ENCODE measurements at regions not wholly inside any gene's neighbourhood (a gene's known extent, or its start where the extent isn't known, plus 50 kb on each side); places are given as distances from the start of the nearest gene placed in this dataset.
"Not testable (repeated sequence)": the region's sequence is repeated elsewhere in the genome, so short reads cannot be mapped to it uniquely, and the experiment has no call there.

DNA sequence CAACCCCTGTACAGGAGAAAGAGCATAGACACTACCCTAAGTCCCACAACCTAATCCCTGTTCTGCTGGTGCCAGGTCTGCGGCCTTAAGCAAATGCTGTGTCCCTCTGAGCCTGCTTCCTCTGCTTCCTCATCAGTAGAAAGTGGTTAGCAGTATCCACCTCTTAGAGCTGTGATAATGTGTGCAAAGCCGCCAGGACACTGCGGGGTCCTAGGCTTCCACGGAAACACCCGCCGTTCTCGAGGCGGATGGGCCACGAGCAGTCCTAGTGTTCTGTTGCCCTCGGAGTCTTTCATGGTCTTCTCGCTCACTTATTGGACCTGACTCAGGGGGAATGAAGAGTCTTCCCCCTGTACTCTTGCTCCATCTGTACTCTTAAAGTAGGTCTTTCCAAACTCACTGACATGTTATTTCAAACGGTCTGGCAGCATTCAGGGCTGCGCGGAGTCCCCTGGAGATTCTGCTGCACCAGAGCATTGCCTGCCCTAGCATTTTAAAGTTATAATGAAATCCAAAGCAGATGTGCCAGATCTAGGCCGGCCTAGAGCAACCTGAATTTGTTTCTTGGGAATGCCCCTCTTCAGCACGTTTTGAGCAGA, 107.2 kb upstream of the ZNF236 start:
- no peak for DNase-seq

GRCh38 chr18:76713432-76713831, 108.9 kb upstream of the ZNF236 start:
- DNase-seq = no peak

GRCh38 chr18:76712511-76713140, 109.7 kb upstream of the ZNF236 start:
- DNase-seq = no peak

- no peak for DNase-seq
Observed at GRCh38 chr18:76710646-76711520, 111.5 kb upstream of the ZNF236 start.

GRCh38 chr18:76709659-76710645, 112.4 kb upstream of the ZNF236 start:
- peak; percentile 13 for DNase-seq

DNA sequence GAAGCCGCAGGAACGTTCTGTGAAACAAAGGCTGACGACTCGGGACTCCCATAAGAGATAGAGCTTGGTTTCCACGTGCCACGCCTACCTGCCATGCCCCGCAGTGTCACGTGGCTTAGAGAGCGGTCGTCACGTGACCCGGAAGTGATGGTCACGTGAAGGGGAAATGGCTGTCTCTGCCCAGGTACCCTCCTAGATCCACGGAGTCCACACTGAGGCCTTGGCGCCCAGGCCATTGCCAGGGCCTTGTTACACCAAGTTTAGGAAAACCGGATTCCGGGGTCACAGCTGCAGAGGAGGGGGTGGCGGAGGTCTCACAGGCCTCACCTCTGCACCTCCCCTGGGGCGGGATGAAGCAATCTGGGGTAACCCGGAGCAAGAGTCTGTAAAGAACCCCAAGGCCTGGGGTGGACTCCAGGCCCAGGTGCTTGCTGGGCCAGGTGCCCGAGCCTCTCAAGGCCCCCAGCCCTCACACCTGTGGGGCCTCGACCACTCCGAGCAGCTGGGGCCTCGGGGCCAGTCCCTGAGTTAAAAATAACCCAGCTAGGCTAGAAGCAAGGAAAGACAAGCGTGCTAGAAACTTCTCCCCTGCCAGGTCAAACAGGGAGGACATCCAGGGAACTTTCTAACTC, 113.5 kb upstream of the ZNF236 start:
- DNase-seq = no peak

GRCh38 chr18:76708071-76708721, 114.2 kb upstream of the ZNF236 start:
- no peak for DNase-seq

DNA sequence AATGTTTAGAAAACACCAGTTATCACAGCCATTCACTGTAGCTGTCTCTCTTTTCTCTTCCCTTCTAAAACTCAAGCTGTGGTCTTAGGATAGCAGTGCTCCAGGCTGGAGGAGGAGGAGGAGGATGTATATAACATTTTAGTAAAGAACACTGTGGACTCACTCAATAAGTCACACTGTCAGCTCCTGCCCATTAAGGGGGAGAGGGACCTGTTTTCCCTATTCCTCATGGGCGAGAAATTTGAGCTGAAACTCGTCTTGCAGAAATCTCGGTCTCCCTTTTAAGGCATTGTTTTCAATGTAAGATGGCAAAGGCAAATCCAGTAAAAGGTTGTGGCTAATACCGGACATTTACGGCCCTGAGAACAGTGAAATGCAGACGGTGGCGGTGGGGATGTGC, 114.8 kb upstream of the ZNF236 start:
- DNase-seq = no peak

DNA sequence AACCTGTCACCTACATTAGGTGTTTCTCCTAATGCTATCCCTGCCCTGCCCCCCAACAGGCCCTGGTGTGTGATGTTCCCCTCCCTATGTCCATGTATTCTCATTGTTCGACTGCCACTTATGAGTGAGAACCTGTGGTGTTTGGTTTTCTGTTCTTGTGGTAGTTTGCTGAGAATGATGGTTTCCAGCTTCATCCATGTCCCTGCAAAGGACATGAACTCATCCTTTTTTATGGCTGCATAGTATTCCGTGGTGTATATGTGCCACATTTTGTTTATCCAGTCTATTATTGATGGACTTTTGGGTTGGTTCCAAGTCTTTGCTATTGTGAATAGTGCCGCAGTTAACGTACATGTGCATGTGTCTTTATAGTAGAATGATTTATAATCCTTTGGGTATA, 117.8 kb upstream of the ZNF236 start:
- not testable (repeated sequence) for DNase-seq

DNA sequence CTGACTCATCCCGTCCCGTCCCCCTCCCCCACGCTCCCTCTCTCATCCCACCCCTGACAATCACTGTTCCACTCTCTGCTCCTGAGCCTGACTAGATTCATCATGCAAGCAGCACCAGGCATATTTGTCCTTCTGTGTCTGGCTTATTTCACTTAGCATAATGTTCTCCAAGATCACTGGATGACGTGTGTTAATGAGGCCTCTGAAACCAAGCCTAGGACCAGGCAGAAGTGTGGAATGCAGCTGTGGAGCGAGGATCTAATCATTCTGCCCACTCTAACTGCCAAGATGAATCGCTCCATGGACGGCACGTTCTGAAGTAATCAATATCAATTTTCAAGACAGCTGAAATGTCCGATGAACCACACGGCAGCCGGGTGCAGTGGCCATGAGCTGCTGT, 122.4 kb upstream of the ZNF236 start:
- DNase-seq = no peak

DNA sequence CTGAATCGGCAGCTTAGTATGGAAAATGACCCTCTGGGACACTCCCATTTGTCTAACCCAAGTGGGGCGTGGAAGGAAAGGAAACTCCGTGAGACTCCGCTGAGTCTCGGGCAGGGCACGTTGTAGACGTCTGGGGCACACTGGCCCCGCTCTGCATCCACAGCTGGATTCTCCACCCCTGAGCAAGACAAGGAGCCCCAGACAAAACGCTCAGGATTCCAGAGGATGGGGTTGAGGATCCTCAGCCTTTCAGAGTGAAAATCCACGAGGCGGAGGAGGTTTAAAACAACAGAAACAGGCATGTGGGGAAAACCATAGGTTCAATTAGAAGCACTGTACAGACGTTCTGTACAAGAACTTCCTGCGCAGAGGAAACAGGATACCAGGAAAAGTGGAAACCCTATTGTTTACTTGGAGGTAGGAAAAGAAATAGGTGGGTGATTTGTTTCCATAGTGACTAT, 124.9 kb upstream of the ZNF236 start:
- DNase-seq = no peak

DNA sequence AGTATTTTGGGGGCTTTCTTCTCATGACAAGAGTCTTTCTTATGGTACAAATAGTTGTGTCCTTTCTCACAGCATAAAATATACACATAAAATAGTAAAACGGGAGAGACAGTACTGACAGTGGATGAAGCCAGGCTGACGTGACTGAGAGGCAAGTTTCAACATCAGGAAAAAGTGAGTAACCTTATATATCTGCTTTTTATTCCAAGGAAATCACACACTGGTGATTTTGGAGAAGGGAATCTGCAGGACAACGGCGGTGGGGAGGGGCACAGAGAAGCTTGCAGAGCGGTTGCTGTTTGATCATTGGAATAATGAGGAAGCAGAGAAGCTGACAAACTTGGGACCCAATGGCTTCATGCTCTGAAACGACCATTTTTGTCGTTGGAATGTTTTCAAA, 130.6 kb upstream of the ZNF236 start:
- no peak for DNase-seq

DNA sequence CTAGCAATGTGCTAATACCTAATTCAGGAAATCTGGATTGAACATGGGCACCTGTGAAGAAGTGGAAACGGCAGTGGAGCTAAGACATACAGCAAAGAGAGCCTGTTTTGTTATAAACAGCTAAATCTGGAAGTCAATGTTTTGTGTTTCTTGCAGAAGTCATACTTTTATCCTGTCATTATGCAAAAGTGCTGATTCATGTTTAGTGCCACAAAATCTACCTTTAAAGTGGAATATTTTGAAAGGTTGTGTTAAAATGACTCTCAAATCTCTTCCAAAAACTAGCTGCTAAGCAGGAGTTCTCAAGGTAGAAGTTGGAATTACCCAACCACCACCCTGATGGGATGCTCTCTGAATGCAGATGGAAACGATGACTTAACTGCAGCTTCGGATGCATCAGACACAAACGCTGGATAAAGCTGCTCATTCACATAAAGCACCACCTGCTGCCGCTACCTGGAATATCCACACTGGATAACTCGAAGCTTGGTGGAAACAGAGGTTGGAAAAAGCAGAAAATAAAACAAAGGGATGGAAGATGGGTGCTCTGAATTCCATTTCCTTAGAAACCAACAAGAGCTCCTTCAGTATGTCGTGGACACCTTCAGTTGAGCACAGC, 132.6 kb upstream of the ZNF236 start:
- DNase-seq = no peak

DNA sequence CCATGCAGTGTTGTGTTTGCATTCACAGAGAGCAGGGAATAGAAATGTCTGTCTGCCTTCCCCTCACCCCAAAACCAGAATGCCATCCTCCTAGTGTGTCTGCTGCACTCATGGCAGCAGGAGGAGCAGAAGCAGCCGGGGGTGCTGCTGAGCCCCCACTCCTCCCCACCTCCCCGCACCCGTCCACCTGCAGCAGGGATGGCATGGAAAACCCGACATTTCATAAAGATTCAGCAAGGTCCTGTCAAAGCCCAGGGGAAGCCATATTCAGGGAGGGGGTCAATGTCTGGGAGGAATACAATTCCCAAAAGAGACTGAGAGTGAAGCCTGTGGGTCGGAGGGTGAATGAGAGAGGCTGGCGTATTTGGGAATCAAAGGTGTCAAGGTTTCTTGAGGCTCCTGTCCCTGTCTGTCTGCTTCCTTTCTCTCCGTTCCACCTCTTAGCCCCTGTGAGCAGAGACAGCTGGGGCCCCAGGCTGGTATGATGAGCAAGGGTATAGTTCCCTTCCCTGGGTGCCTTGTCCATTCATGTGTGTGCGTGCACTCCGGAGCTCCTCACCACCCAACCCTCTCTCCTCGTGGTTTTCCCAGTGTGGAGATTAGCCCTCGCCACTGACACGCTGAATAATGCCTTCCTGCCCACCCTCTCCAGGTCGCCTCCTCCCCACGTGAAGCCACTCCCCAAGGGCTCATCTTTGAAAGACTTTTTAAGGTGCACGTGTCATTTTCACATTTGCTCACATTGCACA, 133.5 kb upstream of the ZNF236 start:
- DNase-seq = no peak

DNA sequence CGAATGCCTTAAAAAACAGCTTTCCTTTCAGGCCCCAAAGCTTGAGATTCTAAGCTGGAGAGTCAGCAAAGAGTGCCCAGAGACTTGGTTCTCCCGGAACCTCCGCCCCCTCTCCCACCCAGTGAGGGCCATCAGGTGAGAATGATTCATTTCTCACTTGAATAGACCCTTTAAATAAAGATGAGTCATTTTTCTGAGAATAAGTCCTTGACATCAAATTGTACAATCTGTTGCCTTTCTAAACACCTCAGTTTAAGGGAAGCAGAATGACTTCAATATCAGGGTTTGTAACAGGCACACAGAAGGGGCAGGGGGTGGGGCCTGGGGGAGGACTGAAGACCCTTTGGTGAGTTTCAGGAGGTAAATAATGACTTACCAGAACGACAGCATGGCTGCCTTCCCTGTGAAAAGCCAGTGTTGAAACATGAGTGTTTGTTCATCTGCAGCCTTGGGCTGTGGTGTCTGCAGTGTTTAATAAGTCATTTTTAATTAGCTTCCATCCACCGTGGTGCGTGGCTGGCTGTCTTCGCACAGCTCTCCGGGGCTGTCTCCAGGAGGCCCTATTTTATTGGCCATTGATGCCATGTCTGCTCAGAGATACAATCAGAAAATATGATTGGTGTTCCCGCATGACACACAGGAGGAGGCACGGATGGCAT, 134.9 kb upstream of the ZNF236 start:
- no peak for DNase-seq

GRCh38 chr18:76686737-76687231, 135.6 kb upstream of the ZNF236 start:
- DNase-seq = no peak

DNA sequence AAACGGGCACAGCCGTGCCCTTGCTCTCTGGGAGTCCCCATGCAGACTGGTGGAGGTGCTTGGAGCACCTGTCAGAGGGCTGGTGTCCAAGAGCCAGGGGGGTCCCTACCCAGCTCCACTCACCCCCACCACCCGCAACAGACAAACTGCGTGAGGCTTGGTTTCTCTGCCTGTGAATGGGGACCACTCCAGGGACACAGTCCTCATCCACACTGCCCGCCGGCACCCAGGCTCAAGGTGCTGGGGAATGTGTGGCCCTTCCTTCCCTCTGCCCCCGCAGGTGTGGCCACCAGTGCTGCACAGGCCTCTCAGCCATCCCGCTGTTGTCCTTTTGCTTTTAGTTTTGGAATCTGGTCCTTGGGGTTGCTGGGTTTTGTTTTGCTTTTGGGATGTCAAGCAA, 136.5 kb upstream of the ZNF236 start:
- no peak for DNase-seq

DNA sequence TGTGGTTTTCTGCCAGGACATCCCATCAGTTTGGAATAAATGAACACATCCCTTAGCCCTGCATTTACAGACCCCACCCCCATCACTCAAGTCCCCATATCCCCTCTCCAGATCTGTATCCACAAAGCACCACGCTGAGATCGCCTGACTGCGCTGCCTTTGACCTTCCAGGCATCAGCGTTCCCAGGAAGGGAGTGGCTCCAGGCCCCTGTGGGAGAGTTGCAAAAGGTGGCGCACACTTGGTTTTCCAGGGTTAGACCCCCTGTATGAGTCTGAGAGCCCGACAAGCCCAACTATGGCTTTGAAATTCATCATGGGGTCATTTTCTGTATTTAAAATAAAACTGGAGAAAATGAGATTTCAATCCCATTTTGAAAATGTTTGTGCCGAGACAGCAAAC, 137.0 kb upstream of the ZNF236 start:
- DNase-seq = no peak

GRCh38 chr18:76684265-76684664, 138.1 kb upstream of the ZNF236 start:
- no peak for DNase-seq

DNA sequence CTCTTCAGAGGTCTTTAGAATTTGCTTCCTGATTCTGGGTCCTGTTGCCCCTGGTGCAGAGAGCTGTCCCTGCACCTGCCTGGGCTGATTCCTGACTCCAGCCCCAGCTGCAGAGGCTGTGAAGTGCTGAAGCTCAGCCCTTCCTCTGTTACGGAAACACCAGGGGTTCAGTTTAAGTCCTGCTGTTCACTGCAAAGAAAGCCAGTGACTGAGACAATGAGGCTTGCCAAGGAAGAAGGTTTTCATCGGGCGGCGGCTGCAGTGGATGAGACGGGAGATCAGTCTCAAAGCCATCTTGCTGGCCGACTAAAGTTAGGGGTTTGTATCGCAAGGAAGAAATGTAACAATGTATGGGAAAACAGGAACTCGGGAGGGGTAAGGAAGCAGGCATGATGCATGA, 142.4 kb upstream of the ZNF236 start:
- DNase-seq = no peak

Data from NCI-H1436 treated with DMSO at 0.1 percent for 48 hours (cell line).